ENCODE measurements at regions not wholly inside any gene's neighbourhood (a gene's known extent, or its start where the extent isn't known, plus 50 kb on each side); places are given as distances from the start of the nearest gene placed in this dataset.

DNA sequence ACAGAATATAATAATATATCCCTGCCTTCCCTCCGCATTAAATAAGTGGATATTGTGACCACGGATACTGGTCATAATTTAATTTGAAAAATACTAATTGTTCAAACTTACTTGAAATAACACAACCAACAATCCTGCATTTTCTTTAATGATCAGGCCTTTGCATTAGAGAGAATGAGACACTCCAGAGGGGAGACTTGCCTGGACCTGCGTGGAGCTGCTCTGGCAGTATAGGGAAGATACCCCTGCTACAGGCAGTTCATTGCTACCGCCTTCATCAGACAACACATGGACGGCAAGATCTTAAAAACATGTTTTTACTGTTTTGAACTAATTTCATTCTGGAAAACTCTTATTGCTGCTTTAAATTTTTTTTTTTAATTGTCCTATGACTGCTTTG, 211.0 kb upstream of the FAR2 start:
- no peak overlapping the region for H3K9ac ChIP-seq (ENCODE audit: low read length)

DNA sequence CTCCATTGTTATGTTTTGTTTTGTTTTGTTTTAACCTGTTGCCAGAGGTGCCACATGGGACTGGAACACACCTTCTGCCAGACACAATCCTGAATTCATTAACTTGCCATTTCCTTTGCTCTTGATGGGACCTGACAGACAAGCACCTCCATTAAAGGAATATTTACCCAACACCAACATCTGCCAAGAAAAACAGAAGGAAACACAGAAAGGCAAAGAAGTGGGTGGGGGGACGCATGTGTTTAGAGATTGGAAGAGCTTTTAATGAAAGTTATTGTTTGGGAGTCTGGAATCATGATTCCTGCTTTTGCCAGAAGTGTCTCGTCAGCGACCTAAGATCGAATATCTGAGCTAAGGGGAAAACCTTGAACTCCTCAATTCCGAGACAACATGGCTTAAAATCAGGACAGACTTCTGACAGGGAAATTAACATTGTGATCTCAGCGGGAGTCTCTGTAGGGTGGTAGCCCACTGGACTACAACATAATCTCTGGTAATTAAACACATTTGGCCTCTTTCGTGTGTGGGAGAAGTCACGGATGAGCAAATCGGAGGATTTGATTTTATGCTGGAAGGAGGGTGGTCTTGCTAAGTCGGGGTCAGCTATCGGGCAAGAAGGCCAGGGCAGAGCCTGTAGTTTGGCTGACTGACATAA, 210.4 kb upstream of the FAR2 start:
- H3K4me2 ChIP-seq (ENCODE audit: low read length): no peak overlapping the region
- H4K20me1 ChIP-seq (ENCODE audit: insufficient read depth): no peaks in the 10 kb centered on the region
- H3K9me2 ChIP-seq (ENCODE audit: insufficient read depth, low read length): no peaks in the 10 kb centered on the region
- H3K36me3 ChIP-seq (ENCODE audit: insufficient read depth, low read length): no peaks in the 10 kb centered on the region
- no peak overlapping the region for H3K9ac ChIP-seq (ENCODE audit: low read length)
- H3K27ac ChIP-seq (ENCODE audit: low read length): no peak overlapping the region
- no peaks in the 10 kb centered on the region for H3K9me3 ChIP-seq (ENCODE audit: low read length)
- H3F3A ChIP-seq (ENCODE audit: insufficient read depth, low read length, poor library complexity, severe bottlenecking): no peaks in the 10 kb centered on the region
- H2AFZ ChIP-seq (ENCODE audit: low read depth, low read length): no peak overlapping the region
- TF ChIP-seq, protein P1, sequence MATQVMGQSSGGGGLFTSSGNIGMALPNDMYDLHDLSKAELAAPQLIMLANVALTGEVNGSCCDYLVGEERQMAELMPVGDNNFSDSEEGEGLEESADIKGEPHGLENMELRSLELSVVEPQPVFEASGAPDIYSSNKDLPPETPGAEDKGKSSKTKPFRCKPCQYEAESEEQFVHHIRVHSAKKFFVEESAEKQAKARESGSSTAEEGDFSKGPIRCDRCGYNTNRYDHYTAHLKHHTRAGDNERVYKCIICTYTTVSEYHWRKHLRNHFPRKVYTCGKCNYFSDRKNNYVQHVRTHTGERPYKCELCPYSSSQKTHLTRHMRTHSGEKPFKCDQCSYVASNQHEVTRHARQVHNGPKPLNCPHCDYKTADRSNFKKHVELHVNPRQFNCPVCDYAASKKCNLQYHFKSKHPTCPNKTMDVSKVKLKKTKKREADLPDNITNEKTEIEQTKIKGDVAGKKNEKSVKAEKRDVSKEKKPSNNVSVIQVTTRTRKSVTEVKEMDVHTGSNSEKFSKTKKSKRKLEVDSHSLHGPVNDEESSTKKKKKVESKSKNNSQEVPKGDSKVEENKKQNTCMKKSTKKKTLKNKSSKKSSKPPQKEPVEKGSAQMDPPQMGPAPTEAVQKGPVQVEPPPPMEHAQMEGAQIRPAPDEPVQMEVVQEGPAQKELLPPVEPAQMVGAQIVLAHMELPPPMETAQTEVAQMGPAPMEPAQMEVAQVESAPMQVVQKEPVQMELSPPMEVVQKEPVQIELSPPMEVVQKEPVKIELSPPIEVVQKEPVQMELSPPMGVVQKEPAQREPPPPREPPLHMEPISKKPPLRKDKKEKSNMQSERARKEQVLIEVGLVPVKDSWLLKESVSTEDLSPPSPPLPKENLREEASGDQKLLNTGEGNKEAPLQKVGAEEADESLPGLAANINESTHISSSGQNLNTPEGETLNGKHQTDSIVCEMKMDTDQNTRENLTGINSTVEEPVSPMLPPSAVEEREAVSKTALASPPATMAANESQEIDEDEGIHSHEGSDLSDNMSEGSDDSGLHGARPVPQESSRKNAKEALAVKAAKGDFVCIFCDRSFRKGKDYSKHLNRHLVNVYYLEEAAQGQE (IDR thresholded peaks at IDR 0.05; ENCODE audit: borderline replicate concordance): no peak
- TF ChIP-seq RAD21 (conservative IDR thresholded peaks at IDR 0.05): no peak
- TF ChIP-seq, protein P2, sequence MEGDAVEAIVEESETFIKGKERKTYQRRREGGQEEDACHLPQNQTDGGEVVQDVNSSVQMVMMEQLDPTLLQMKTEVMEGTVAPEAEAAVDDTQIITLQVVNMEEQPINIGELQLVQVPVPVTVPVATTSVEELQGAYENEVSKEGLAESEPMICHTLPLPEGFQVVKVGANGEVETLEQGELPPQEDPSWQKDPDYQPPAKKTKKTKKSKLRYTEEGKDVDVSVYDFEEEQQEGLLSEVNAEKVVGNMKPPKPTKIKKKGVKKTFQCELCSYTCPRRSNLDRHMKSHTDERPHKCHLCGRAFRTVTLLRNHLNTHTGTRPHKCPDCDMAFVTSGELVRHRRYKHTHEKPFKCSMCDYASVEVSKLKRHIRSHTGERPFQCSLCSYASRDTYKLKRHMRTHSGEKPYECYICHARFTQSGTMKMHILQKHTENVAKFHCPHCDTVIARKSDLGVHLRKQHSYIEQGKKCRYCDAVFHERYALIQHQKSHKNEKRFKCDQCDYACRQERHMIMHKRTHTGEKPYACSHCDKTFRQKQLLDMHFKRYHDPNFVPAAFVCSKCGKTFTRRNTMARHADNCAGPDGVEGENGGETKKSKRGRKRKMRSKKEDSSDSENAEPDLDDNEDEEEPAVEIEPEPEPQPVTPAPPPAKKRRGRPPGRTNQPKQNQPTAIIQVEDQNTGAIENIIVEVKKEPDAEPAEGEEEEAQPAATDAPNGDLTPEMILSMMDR (IDR thresholded peaks at IDR 0.05; ENCODE audit: poor library complexity, severe bottlenecking): no peak
- no peak for TF ChIP-seq POLR2AphosphoS5 (IDR thresholded peaks at IDR 0.05)
- TF ChIP-seq EZH2 (IDR thresholded peaks at IDR 0.05; ENCODE audit: borderline replicate concordance, insufficient read depth, low read length, poor library complexity, severe bottlenecking): no peak
- H3K4me3 ChIP-seq (ENCODE audit: low read length): no peak overlapping the region
- no peaks in the 10 kb centered on the region for H3K27me3 ChIP-seq (ENCODE audit: insufficient read depth, low read depth, low read length)
- no peaks in the 10 kb centered on the region for H3K79me2 ChIP-seq (replicated peaks; ENCODE audit: insufficient read depth, low read length)

More for the DNA sequence above, 211.0 kb upstream of the FAR2 start:
- H4K20me1 ChIP-seq (ENCODE audit: insufficient read depth): no peaks in the 10 kb centered on the region
- H3K9me2 ChIP-seq (ENCODE audit: insufficient read depth, low read length): no peaks in the 10 kb centered on the region
- no peaks in the 10 kb centered on the region for H3F3A ChIP-seq (ENCODE audit: insufficient read depth, low read length, poor library complexity, severe bottlenecking)
- no peak overlapping the region for H2AFZ ChIP-seq (ENCODE audit: low read depth, low read length)
- no peak overlapping the region for H3K4me2 ChIP-seq (ENCODE audit: low read length)
- no peak overlapping the region for H3K27ac ChIP-seq (ENCODE audit: low read length)
- H3K36me3 ChIP-seq (ENCODE audit: insufficient read depth, low read length): no peaks in the 10 kb centered on the region
- H3K4me3 ChIP-seq (ENCODE audit: low read length): no peak overlapping the region
- TF ChIP-seq RAD21 (conservative IDR thresholded peaks at IDR 0.05): no peak
- TF ChIP-seq, protein P2 (IDR thresholded peaks at IDR 0.05; ENCODE audit: poor library complexity, severe bottlenecking): no peak
- TF ChIP-seq EP300 (conservative IDR thresholded peaks at IDR 0.05; ENCODE audit: poor library complexity, severe bottlenecking): no peak
- TF ChIP-seq, protein P1 (IDR thresholded peaks at IDR 0.05; ENCODE audit: borderline replicate concordance): no peak
- TF ChIP-seq EZH2 (IDR thresholded peaks at IDR 0.05; ENCODE audit: borderline replicate concordance, insufficient read depth, low read length, poor library complexity, severe bottlenecking): no peak
- no peak for TF ChIP-seq MXI1 (conservative IDR thresholded peaks at IDR 0.05; ENCODE audit: poor library complexity, severe bottlenecking)
- TF ChIP-seq POLR2AphosphoS5 (IDR thresholded peaks at IDR 0.05): no peak
- TF ChIP-seq SMC3 (conservative IDR thresholded peaks at IDR 0.05; ENCODE audit: poor library complexity): no peak
- no peak for TF ChIP-seq TAF1 (IDR thresholded peaks at IDR 0.05; ENCODE audit: low read depth)
- H3K9me3 ChIP-seq (ENCODE audit: low read length): no peaks in the 10 kb centered on the region
- H3K27me3 ChIP-seq (ENCODE audit: insufficient read depth, low read depth, low read length): no peaks in the 10 kb centered on the region
- no peaks in the 10 kb centered on the region for H3K79me2 ChIP-seq (replicated peaks; ENCODE audit: insufficient read depth, low read length)
